D341Med (cell line): ENCODE measurements at regions not wholly inside any gene's neighbourhood (a gene's known extent, or its start where the extent isn't known, plus 50 kb on each side); places are given as distances from the start of the nearest gene placed in this dataset.
A peak's percentile ranks its signal among the peaks of the same experiment; 100 is the strongest.

Experiments
- DNase-seq: peaks from one replicate; pipeline ENCODE4 v3.0.0; 2012; ENCODE audit warnings: low spot score

DNA sequence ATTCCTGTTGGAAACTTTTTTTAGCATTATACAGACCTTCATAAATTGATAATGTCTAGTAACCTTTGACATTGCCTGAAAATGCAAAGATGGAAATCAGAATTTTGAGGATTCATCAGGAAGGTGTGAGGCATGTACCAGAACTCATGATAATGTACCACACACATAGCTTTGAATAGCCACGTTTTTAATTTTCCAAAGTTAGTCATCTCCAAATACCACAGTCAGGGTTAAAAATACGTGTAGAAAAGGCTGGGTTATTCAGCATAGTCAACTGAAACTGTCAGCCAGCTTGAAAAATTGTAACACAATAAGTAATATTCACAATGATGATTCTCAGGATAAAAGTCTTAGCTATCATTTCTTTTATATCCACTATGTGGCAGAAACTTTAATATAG is 102.0 kb upstream of the THRB start:
- DNase-seq = no peak

DNA sequence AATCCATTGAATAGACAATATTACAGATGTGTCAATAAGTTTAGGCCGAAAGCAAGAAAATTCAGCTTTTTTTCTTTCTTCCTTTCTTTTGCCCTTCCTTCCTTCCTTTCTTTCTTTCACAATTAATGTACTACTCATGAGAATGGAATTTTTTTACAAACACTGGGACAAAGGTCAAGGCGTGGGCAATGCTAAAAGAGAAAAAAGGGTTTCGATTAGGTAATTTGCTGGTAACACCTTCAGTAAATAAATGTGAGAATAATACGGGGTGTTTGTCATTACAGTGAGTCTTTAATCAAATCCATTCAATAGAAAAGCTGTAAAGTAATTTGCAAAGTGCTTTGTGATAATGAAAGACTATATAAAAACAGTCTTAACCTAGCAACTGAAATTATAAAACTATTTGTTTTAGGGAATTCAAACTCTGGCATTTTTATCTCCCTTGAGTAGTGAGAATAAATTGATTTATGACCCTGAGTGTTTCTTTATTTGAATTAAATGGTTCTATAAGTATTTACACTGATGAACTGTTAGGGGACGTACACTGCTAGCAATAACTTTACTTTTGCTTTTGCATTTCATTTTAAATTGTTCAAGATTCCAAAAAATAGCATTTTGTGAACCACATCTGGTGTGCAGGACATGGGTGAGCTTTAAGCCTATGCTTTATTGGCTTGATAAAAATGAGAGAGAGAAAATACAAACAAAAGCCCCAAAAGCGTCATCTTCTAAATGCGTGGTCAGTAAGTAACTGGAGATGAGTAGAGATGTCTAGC is 104.2 kb upstream of the THRB start:
- DNase-seq = no peak

DNA sequence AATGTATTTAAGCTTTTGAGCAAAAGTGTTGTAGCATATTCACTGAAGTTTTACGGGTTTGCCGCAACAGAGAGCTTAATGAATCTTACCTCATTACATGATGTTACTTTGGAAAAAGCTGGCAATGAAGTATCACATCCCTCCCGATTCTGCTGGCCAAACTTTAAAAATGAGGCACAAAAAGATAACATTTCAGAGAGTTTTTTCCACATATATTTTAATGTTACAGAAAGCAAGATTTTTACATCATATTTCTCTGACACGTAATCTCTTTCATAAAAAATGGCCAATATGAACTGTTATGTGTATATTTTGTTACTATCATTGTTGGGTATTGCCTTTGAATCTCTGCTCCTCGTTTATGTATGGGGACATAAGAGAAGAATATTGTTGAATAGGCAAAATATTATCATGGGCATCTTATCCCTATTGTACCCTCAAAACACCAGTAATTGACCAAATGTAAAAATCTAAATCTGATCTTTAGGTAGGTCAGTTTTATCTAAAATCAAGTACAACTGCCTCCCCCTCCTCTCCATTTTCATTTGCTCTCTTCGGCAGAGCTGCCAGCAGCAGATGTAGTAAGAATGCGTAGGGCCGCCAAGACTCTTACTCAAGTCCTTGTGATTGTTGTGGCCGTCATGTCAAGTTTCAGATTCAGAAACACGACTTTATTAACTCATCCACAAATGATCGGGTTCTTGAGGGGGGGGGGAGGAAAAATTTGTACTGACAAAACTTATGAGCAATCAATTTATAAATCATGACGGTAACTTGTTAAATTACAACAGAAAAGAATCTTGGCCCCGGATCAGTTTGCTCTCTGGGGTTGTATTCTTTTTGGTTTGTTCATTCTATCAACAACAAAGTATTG is 106.7 kb upstream of the THRB start:
- no peak for DNase-seq

DNA sequence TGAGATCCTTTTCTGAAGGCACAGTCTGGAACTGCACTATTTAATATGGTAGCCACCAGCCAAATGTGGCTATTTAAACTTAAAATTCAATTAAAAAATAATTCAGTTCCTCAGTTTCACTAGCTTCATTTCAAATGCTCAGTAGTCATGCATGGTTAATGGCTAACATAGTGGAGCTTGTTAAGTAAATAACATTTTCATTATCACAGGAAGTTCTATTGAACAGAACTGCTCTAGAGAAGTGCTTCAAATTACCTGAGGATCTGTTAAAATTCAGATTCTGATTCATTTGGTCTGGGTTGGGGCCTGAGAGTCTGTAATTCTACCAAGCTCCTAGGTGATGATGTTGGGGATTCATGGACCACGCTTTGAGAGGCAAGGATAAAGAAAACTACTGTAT is 109.6 kb upstream of the THRB start:
- no peak for DNase-seq

DNA sequence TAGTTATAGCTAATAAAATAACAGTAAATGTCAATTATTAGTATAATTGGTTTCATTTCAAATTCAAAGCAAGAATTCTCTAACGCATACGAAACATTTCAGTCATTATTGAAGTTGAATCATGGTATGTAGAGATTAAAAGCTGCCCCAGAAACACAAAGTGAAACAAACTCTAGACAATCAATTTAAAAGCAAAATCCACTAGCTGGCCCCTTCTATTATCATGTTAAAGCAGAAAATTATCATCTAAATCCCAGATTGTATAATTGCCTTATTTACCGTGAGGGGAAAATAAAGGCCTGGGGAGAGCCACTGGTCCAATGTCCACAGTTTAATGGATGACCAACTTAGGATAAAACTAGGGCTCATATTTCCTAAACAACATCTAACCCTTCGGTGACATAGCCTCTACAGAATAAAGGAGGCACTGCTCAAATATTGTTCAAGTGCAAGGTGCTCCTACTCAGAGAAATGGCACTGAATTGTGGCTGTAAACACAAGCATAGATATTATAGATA is 110.9 kb upstream of the THRB start:
- DNase-seq = no peak

DNA sequence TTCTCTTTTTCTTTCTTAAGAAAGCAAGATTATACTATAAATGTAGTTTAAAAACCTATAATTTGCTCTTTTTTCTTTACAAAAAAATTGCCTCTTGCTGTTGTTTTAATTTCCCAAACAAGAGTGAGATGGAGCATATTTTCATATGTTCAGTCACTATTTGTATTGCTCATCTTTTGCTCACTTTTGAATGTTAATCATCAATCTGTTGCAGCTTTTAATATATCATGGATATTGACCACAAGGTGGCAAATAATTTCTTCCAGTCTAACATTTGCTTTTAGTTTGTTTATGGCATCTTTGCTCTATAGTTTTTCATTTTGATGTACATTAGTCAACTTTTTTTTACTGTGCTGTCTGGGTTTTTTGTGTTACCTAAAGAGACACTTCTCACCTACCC is 112.6 kb upstream of the THRB start:
- no peak for DNase-seq

DNA sequence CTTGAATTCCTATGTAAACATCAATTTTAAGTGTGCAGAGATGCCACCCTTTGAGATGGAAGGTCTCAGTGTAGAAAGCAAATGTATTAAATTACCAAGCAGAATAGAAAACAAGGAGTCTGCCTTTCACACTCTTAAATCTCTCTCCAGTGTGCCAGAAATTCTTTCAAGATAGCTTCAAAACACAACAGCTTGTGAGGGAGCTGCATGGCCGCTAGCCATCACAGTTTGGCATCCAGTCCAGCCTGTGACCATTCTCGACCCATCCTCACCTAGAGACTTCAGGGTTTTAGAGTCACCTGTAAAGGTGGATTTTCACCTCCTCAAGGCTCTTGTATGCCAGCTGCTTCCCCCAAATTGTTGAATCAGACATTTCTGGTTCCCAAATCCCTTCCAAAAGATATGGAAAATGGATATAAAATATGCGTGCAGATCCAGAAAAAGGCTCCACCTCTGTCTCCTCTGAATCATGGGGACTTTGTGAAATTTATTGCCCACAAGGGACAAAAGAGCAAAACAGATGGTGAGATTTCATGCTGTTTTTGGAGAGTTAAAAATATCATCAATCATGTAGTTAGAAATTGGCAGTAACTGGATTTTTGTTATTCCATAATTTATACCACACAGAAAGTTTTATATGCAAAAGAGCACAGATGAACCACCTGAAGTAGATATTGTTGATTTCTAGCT is 114.2 kb upstream of the THRB start:
- DNase-seq = no peak

DNA sequence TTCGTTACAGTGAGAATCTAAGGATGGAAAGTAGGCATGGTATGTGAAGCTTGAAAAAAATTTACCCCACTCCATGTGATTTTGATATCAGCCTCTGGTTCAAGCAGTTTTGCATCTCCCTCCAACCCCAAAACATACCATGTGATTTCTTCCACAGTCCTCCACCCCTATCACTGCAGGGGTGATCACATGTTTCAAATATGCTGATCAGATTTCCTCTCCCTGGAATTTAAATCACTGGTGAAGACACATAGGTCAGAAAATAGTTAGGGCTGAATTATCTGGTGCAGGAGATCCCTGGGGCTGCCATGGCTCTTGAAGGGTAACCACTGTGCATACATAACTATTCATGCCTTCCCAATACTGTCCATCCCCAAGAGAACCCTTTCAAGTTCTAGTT is 119.7 kb upstream of the THRB start:
- no peak for DNase-seq

DNA sequence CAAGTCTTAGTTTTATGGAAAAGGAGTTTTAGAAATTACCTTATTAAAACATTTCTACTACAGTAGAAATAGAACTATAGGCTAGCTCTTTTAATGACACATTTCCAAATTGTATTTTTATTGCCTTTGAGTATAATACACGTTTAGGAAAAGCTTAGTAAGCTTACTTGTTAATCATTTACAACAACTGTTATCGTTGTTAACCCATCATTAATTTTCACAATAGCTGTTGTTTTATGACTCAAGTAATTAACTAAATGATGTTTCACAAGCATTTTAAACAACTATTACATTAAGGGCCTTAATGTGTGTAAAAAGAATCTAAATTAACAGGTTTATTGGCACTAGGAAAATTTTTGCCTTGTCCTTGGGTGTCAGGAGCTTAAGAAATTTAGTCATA is 120.5 kb upstream of the THRB start:
- DNase-seq = no peak

DNA sequence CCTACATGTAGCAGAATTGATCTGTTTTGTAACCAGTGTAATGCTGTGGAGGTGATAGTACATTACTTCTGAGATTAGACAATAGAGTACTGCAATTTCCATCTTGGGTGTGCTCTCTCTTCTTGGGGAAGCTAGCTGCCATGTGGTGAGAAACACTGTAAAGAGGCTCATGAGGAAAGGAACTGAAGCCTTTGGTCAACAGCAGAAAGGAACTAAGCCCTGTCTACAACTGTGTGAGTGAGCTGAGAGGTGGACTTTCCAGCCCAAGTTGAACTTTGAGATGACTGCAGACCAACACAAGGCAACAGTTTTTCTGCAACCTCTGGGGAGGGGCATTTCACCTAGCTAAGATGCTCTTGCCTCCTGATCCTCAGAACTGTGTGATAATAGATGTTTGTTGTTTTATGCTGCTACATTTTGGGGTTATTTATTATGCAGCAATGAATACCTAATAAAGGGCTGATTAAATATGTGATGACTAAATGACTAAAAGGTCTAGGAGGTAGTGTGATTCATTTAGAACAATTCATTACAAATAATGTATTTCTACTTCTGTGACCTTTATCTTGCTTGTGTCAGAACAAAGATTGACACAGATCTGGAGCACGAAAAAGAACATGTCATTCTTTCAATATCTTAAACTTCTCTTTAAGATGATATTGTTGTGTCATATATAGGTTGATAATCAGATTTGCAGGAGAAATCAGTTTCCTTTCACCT is 121.6 kb upstream of the THRB start:
- DNase-seq = no peak

DNA sequence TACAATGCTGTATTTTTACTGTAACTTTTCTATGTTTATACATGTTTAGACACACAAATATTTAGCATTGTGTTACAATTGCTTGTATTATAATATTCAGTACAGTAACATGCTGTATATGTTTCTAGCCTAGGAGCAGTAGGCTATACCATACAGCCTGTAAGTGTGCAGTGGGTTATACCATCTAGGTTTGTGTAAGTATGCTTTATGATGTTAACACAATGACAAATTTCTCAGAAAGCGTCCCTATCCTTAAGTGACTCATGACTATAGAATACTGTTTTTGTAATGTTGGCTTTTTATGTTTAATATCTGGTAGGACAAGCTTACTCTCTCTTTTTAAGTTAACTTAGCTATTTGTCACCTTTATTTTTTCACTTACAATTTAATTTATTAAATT is 127.5 kb upstream of the THRB start:
- DNase-seq = no peak

DNA sequence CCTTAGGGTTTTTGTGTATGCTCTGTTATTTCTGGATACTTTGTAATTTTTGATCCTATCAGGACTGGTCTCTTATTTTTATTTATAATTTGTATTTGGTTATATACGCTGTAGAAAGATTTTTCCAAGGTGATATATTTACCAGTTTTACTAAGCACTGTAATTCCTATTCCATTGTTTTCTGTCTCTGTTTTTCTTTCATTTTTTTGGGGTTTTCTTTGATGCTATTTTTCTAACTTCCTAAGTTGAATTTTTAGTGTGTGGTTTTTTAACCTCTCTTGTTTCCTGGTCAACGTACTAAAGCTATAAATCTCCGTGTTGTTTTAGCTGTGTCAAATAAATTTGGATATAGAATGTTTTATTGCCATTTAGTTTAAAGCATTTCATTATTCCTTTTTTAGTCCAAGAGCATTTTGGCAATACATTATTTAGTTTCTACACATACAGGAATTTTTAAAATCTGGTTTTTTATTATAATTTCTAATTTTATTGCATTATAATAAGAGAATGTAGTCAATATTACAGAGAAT is 128.1 kb upstream of the THRB start:
- DNase-seq = no peak

DNA sequence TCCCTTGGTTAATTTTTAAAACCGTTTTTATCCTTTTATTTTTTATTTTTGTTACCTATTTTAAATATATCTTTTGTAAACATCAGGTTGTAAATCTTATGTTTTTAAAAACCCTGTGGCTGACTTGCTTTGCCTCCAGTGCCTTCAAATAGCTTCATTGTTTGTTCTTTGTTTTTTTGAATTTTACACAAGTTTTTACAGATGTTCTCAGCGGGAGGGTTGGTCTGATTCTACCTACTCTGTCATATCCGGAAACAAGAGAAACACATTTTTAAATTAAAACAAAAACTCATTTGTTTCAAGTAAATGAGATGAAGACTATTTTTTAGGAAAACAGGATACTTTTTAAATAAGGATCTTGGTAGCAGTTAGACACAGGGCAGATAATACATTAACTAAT is 129.0 kb upstream of the THRB start:
- DNase-seq = no peak

DNA sequence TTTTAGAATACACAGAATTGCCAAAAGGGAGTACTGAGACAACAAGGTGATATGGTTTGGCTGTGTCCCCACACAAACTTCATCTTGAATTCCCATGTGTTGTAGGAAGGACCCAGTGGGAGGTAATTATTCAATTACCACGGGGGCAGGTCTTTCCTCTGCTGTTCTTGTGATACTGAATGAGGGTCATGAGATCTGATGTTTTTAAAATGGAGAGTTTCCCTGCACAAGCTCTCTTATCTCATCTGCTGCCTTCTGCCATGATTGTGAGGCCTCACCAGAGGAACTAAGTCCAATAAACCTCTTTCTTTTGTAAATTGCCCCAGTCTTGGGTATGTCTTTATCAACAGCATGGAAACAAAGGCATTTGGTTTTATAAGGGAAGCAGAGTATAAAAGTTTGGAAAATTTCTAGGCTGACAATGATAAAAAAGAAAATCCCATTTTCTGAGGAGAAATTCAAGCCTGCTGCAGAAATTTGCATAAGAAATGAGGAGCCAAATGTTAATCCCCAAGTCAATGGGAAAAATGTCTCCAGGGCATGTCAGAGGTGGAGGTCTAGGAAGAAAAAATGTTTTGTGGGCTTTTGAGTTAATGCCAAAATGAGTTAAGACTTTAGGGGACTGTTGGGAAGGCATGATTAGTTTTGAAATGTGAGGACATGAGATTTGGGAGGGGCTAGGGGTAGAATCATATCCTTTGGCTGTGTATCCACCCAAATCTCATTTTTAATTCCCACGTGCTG is 130.5 kb upstream of the THRB start:
- DNase-seq = no peak

DNA sequence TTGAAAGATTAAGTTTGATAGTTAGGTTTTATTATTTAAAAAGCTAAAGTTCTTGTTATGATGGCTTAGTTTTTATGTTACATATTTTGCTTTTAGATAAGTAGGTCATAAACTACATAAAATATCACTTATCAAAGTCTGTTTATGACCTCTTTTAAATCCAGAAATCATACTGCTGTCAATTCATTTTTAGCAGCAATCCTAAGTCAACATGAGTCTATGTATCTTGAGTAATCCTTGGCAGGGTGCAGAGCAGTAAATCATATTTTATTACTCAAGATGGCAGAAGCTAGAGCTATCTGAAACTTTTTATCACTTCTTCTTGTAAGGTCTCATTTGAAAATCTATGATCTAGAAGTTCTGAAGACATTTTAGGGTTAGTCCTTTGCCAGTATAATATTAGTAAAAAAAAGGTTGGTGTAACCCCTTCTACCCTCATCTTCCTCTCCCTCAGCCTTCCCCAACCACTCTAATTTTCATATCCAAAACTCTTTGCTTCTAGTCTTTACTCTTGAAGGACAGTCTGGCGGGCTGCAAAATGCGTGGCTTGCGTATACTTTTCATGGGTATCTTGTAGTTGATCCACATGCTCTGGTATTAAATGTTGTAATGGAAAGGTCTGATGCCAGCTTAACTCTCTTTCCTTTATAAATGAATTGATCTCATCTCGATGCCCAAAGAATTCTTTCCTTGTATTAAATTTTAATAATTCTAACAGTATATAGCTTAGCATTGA is 134.0 kb upstream of the THRB start:
- no peak for DNase-seq

DNA sequence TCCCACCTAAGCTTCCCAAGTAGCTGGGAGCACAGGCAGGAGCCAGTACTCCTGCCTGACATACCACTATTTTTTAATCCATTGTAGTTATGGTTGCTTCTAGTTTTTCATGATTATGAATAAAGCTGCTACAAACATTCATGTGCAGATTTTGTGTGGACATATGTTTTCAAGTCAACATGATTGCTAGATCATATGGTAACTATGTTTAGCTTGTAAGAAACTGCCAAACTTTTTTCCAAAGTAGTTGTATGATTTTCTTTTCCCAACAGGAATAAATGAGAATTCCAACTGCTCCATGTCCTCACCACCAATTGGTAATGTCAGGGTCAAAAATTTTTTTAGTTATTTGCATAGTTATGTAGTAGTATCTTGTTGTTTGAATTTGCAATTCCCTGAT is 136.8 kb upstream of the THRB start:
- no peak for DNase-seq

DNA sequence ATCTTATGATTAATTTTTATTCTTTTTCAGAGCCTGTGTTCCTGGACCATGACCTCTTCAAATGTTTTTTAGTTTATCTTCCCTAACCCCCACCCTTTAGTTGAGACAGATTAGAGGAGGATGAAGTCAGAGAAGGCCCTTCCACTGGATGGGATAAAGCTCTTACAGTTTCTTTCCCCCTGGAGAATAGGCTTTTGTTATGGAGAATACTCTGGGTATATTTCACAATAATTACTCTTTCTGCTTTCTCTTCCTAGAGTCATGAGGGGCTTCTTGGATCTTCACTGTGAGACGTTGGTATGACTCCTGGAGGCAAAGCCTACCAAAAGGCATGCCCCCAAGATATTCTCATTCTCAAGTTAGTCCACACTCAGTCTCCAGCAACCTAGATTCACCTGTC is 144.4 kb upstream of the THRB start:
- no peak for DNase-seq

DNA sequence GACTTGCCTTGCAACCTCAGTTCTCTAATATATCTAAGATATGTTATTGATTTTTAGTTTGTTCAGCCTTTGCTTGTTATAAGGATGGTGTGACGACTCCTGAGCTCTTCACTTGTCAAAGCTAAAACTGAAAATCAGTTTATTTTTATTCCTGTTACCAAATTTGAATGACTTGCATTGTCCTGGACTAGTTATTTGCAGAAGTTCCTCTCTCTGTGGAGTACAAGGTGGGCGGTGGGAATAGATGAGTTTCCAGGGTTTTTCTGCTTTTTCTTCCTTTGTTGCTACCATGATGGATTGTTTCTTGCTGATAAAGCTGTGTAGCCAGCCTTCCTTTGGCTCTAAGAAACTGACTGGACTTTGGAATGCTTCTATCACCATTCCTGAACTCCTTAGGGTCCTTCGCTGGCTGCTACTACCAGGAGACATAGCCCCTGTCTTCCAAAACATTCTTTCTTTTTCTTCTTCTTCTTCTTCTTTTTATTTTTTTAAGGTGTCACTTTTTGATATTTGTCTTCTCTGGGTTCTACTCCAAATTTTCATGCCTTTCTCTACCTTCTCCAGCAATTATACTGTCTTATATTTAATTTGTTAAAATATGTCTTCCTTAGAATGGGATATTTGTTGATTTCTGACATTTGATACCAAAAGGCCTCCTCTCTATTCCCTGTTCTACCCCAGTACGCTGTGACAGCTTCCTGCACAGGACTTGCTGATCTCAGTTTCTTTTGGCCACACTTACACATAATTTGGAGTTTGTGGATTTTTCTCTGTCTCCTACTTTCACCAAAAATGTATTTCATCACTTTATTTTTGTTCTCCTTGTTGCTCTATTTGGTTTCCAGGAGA is 145.1 kb upstream of the THRB start:
- no peak for DNase-seq

DNA sequence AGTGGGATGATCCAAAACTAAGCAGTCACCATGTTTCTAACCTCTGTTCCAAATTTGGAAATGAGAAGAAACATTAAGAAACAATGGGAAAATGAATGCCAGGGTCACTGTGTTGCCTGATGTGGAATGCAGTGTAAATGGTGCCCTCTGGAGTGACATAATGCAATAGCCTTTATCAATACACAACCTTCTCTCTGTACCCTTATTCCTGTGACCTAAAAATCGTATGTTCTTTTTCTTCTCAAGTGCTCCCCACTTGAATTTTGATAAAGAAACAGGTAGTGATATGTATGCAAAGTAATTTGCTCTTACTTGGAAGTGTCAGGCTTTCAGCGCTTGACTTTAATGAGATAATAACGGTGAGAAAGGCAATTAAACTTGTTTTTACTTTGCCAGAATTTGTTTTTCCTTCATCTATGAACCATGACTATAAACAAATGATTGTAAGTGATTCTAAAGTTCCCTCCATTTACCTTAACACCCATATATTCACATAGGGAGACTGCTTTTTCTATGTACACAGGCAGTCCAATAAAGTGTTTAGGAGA is 145.8 kb upstream of the THRB start:
- peak; percentile 40 for DNase-seq
